22Rv1 (cell line): ENCODE measurements at regions not wholly inside any gene's neighbourhood (a gene's known extent, or its start where the extent isn't known, plus 50 kb on each side); places are given as distances from the start of the nearest gene placed in this dataset.

Experiments used
- H3K27ac ChIP-seq: fragments of 450-650 bp; 2 replicates; pipeline ENCODE4 v1.5.1; 2017
- ZFX ChIP-seq: fragments of 450-650 bp; IDR thresholded peaks from 2 replicates; pipeline ENCODE4 v1.6.1; 2017; ENCODE audit warnings: antibody characterized with exemption, borderline replicate concordance
- TF ChIP-seq, protein P1 (sequence below): fragments of 450-650 bp; IDR thresholded peaks from 2 replicates; pipeline ENCODE4 v1.5.1; 2017; ENCODE audit warnings: mild to moderate bottlenecking

DNA sequence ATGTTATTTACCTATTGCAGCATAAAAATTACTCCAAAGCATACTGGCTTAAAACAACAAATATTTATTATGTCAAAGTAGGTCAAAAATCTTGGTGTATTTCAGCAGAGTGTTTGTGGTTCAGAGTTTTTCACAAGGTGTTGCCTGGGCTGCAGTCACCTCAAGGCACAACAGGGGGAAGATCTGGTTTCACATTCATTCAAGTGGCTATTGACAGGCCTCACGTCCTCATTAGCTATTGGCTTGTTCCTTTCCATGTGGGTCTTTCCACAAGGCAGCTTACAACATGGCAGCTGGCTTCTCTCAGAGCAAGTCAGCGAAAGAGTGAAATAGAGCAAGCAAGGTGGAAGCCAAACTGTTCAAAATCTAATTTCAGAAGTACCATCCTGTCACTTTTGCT lies 602.9 kb downstream of the OLFM4 start:
- no peak overlapping the region for H3K27ac ChIP-seq
- no peak for TF ChIP-seq ZFX
- TF ChIP-seq, protein P1, sequence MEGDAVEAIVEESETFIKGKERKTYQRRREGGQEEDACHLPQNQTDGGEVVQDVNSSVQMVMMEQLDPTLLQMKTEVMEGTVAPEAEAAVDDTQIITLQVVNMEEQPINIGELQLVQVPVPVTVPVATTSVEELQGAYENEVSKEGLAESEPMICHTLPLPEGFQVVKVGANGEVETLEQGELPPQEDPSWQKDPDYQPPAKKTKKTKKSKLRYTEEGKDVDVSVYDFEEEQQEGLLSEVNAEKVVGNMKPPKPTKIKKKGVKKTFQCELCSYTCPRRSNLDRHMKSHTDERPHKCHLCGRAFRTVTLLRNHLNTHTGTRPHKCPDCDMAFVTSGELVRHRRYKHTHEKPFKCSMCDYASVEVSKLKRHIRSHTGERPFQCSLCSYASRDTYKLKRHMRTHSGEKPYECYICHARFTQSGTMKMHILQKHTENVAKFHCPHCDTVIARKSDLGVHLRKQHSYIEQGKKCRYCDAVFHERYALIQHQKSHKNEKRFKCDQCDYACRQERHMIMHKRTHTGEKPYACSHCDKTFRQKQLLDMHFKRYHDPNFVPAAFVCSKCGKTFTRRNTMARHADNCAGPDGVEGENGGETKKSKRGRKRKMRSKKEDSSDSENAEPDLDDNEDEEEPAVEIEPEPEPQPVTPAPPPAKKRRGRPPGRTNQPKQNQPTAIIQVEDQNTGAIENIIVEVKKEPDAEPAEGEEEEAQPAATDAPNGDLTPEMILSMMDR, result no peak

DNA sequence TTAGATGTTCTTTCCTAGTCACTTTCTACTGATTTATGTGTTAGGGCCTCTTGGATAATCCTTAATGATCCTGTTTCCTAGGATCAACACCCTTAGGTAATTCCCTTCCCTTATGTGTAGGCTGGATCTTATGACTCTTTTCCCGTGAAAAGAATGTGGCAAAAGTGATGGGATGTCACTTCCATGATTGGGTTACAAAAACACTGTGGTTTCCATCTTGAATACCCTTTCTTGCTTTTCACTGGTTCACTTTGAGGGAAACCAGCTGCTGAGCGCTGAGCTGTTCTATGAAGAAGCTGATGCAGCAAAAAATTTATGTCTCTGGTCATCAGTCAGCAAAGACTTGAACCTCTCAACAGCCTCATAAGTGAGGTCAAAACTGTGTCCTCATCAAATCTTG lies 609.4 kb downstream of the OLFM4 start:
- no peak overlapping the region for H3K27ac ChIP-seq
- TF ChIP-seq ZFX, result no peak
- TF ChIP-seq, protein P1, result no peak

DNA sequence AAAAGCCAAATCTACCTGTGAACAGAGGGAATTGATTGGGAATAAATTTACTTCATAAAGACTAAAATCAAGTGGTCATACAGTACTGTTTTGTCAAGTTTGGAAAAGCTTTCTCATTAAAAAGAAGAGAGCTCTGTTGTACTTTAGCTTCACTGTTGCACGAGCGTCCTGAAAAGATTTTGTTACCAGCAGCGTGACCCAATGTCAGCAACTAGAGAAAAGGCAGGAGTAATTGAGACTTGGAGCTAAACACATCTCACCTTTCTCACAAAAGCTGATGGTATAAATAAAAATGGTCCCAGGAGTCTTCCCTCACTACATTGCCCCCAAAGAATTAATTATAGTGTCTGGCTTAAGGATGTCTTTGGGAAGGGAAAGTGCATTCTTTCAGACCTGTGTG lies 613.7 kb downstream of the OLFM4 start:
- TF ChIP-seq, protein P1, result no peak
- TF ChIP-seq ZFX, result no peak

DNA sequence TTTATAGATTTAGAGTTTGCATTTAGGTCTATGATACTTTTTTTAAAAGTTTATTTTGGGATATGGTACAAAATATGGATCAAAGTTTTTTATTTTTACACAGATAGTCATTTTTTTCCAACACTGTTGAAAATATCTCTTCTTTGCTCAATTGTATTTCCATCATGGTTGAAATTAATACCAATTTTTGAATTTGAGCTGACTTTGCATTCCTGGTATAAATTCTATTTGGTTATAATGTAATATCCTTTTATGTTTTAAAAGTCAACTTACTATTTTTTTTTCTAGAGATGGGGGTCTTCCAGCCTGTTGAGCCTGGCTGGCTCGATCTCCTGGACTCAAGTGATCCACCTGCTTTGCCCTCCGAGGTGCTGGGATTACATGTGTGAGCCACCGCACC lies 620.1 kb downstream of the OLFM4 start:
- TF ChIP-seq ZFX, result no peak
- TF ChIP-seq, protein P1, result no peak
- H3K27ac ChIP-seq, result no peak overlapping the region

More for the DNA sequence above, 613.7 kb downstream of the OLFM4 start:
- no peak overlapping the region for H3K27ac ChIP-seq

DNA sequence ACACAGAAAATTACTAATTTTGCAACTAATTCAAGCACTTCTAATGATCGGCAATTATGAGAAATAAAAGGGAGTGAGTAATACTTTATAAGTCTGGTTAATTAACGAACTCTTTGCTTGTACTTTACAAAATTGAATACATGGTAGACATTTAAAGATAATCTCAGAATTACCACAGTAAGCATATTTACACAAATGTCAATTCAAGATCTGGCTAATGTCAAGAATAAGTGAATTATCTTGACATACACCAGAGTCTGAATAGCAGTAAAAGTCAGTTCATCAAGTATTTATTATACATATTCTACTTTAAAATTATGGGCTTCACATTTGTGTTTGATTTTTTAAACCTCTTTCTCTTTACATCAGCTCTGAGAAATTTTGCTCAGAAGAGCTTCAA lies 643.4 kb downstream of the OLFM4 start:
- TF ChIP-seq, protein P1, result no peak
- no peak for TF ChIP-seq ZFX
- no peak overlapping the region for H3K27ac ChIP-seq

DNA sequence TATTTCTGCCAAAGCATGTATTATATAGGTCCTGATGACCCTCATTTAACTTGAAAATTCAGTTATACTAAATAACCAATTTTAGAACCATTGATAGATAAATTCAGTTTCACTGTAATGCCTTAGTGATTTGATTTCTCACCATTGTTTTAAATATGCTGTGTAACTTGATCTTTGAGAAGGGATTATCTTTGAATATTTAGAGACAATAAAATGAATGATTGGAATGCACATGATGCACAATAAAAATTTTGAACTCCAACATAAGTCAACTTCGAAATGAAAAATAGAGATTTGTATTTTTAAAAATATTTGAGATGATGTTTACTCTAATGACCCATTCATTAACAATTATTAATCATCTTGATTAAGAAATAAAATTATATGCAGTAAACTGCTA lies 654.5 kb downstream of the OLFM4 start:
- no peak for TF ChIP-seq ZFX
- TF ChIP-seq, protein P1, result no peak
- H3K27ac ChIP-seq, result no peak overlapping the region

DNA sequence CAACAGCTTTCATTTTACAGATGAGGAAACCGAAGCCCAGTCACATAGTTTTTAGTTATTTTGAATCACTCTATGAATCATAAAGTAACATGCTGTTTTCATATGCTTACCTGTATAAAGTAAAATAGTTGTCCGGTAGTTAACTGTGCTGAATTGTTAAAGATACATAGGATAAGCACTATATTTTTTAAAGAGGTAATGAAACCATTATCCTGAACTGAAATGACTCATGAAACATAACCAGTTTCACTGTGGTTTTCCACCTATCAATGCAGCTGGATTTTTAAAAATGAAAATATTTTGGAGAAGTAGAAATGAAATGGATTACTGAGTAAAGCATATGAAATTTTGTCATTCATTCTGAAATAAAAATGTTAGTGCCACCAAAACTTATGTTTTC lies 655.0 kb downstream of the OLFM4 start:
- no peak overlapping the region for H3K27ac ChIP-seq
- TF ChIP-seq, protein P1, result no peak
- no peak for TF ChIP-seq ZFX
